HG02884 (cell line): ENCODE measurements at regions not wholly inside any gene's neighbourhood (a gene's known extent, or its start where the extent isn't known, plus 50 kb on each side); places are given as distances from the start of the nearest gene placed in this dataset.

Experiments
- ATAC-seq: cut with Tn5 transposase; IDR thresholded peaks from one replicate; pipeline ENCODE4 v1.9.1; 2021; ENCODE audit warnings: mild to moderate bottlenecking, moderate library complexity; ENCODE audit not compliant: unreplicated experiment

- no peak for ATAC-seq
These were observed 354.6 kb upstream of the SATB1 start for GRCh38 chr3:18779704-18780103.

GRCh38 chr3:18778598-18778997 lies 353.5 kb upstream of the SATB1 start:
- ATAC-seq: no peak

- no peak for ATAC-seq
These were observed 353.0 kb upstream of the SATB1 start for GRCh38 chr3:18778094-18778493.

- no peak for ATAC-seq
These were observed 350.4 kb upstream of the SATB1 start for GRCh38 chr3:18775501-18775900.

- no peak for ATAC-seq
These were observed 349.4 kb upstream of the SATB1 start for GRCh38 chr3:18774319-18775088.

GRCh38 chr3:18772699-18773305 lies 347.7 kb upstream of the SATB1 start:
- ATAC-seq: no peak

- no peak for ATAC-seq
These were observed 346.8 kb upstream of the SATB1 start for GRCh38 chr3:18771931-18772330.

GRCh38 chr3:18770800-18771199 lies 345.7 kb upstream of the SATB1 start:
- no peak for ATAC-seq

- no peak for ATAC-seq
These were observed 342.7 kb upstream of the SATB1 start for GRCh38 chr3:18767756-18768303.

GRCh38 chr3:18766974-18767373 lies 341.8 kb upstream of the SATB1 start:
- no peak for ATAC-seq

GRCh38 chr3:18765662-18766061 lies 340.5 kb upstream of the SATB1 start:
- no peak for ATAC-seq

GRCh38 chr3:18765161-18765560 lies 340.0 kb upstream of the SATB1 start:
- ATAC-seq: no peak

- ATAC-seq: peak; percentile 38
These were observed 336.4 kb upstream of the SATB1 start for GRCh38 chr3:18761530-18761929.

- peak; percentile 86 for ATAC-seq
These were observed 333.0 kb upstream of the SATB1 start for GRCh38 chr3:18758047-18758704.

- ATAC-seq: no peak
These were observed 332.3 kb upstream of the SATB1 start for GRCh38 chr3:18757476-18757875.

- ATAC-seq: no peak
These were observed 327.3 kb upstream of the SATB1 start for GRCh38 chr3:18752273-18752934.

- peak; percentile 77 for ATAC-seq
These were observed 326.4 kb upstream of the SATB1 start for GRCh38 chr3:18751514-18751913.

GRCh38 chr3:18747383-18747782 lies 322.2 kb upstream of the SATB1 start:
- no peak for ATAC-seq

GRCh38 chr3:18745472-18745871 lies 320.3 kb upstream of the SATB1 start:
- ATAC-seq: no peak

GRCh38 chr3:18744472-18744871 lies 319.3 kb upstream of the SATB1 start:
- ATAC-seq: no peak

GRCh38 chr3:18743761-18744160 lies 318.6 kb upstream of the SATB1 start:
- ATAC-seq: no peak
